HG03342 (cell line): ENCODE measurements at regions not wholly inside any gene's neighbourhood (a gene's known extent, or its start where the extent isn't known, plus 50 kb on each side); places are given as distances from the start of the nearest gene placed in this dataset.

ENCODE experiments used
- ATAC-seq: cut with Tn5 transposase; IDR thresholded peaks from one replicate; pipeline ENCODE4 v1.9.1; 2021; ENCODE audit warnings: mild to moderate bottlenecking, moderate library complexity; ENCODE audit not compliant: unreplicated experiment

DNA sequence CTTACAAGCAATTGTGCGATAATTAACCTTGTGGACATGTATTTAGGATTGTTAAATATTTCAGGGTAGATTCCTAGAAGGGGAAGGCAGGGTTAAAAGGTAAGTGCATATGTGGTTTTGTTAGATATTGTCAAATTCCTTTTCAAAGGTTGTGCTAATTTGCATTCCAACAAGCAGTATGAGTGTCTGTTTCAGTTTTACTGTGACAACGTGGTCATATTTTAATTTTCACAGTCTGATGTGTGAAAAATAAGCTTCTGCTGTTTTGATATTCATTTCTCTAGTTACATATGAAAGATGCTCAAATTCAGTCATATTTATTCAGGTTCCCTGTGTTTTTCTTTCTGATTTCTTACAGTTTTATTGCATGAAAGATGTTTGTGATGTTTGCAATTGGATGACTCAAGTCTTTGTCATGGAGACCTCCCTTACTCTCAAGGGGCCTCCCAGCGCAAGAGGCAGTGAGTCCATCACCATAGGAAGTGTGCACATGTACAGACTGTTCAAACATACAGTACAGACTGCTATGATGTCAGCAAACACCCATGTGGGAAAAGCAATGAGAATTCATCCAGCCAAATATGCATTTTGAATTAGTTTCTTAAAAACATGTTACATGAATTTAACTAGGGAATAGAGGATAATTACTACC, 310.8 kb downstream of the GALR1 start:
- ATAC-seq = peak; percentile 87

DNA sequence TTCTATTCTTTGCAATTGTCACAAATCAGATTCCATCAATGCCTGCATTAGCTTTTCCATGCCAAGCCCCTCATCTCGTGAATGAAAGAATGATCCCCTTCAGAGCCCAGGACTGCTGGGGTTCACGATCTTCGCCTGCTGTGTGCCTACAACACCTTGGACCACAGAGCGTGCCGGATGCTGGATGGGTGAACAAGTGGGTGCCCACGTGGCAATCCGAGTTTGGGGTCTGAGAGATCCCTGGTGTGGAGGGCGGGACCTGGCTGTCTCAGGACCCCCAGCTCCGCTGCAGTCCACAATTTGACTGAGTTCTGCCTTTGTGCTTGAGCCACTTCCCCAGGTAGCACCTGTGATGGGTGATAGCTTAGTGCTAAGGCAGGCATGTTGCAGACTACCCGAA, 317.0 kb downstream of the GALR1 start:
- ATAC-seq = no peak

DNA sequence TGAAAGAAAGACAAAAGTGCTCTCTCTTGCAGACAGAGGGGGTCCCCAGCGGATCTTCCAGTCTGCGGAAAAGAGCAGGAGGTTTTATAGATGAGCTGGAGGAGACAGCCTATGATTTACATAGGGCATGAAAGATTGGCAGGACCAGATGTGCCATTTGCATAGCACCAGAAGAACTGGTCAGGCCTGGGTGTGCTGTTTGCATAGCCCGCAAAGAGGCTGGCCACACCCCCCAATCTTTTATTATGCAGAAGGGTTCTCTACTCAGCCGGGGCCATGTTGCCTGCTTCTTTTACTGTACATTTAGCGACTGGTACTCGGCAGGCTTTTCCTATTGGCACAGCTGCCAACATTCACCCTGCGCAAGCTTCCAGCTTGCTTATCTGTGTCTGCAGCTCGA, 317.6 kb downstream of the GALR1 start:
- ATAC-seq = no peak

DNA sequence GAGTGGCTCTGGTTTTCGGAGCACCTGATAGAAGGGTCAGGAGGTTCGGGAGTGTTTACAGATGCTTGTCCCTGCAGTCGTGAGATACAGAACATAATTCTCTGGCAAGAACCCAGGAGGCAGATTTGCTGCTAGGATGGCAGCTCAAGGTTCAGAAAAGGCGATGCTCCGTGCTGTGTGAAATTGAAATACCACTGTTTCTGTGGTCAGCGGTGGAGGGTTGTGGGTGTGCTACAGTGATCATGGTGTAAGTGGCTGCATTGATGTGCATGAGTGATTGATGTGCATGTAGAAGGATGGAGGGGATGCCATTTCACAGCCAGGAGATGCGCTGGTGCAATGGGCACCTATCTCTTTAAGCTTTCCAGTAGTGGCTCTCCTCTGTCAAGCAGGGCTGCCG, 322.1 kb downstream of the GALR1 start:
- no peak for ATAC-seq

DNA sequence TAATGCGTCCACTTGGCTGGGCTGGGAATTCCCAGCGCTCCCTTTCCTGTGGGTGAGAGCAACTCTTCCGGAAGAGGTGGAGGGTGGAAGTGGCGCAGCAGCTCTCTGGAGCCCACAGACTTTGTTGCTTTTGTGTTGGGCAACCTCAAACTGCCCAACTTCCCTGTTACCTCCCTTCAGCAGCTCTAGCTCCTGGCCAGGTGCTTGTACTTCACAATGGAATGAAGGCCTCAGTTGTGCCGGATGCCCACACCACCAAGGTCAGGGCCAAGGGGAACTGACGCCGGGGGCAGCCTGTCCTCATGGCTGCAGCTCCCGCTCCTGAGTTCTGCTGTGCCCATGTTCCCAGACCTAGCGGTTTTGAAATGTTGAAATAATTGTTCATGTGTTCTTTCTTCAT, 322.9 kb downstream of the GALR1 start:
- ATAC-seq = no peak

DNA sequence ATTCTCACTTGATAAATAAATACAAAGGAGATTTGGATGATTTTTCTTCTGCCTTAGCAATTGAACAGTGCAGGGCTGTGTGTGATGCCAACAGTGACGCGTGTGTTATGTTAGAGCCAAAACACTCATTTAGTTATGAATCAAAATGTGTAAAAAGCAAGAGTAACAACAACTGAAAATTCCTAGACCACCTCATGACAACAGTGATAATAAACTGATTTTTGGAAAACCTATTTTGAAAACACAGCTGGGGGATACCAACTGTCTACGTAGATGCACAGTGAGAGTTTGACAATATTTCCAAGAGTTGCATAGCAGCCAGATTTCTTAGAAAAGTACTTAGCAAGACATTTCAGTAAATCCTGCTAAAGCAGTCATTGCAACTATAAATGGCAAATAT, 323.9 kb downstream of the GALR1 start:
- no peak for ATAC-seq

DNA sequence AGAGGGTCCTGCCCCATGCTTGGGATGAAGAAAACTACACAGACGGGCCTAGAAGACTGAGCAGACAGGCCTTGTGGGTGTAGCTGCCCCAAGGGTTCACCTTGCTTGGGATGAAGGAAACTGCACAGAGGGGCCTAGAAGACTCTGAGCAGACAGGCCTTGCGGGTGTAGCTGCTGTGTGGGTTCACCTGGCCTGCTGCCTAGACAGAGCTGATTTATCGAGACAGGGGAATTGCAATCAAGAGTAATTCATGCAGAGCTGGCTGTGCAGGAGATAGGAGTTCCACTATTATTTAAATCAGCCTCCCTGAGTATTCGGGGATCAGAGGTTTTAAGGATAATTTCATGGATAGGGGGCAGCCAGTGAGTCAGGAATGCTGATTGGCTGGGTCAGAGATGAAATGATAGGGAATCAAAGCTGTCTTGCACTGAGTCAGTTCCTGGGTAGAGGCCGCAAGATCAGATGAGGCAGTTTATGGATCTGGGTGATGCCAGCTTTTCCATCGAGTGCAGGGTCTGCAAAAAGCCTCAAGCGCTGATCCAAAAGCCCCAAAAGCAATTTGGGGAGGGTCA, 341.4 kb downstream of the GALR1 start:
- ATAC-seq = no peak

DNA sequence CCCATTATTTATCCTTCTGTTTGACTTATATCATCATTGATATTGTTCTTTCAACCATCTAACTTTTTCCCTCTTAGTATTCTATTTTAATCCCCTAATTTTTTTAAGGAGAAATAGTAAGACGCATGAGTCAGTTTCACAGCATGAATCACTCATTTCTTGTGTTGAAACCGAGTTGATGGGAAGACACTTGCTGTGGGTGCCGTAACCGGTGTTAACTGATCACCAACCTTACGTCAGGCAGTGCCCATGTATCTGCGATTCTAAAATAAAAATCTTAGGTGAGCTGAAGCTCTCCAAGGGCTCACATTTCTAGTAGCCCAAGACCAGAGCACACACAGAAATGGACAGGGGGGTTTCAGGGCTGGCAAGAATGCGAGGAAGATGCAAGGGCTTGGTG, 348.1 kb downstream of the GALR1 start:
- ATAC-seq = no peak

DNA sequence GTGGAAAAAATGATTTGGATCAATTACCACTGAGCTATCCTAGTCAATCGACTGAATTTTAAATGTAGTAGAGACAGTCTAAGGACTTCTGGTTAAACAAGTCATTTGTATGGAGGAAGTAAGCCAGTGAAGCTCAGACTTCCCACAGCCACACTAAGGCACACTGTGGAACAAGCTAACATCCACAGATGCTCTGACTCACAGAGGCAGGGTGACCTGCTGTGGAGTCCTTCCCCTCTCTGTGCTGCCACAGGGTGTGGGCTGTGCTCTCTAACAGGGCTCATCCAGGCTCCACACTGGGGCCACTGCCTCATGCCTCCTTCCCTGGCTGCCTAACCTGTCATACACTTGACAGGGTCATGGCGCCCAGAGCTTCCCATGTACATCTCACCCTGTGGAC, 351.0 kb downstream of the GALR1 start:
- ATAC-seq = no peak

DNA sequence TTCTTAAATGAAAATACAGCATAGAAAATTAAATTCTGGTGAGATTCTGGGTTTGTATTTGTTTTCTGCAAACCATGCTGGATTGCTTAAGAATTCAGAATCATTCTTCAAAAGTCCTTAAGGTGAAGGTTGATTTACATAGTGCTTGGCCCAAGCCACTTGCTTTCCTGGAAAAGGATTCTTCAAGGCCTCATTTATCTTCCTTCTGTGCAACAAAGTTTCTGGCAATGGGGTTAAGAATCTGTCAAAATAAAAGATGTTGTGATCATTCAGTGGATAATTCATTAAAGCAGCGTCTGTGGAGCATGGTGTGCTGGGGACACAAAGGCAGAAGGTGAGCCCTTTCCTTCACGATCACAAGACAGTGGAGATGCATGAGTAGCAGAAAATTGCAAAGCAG, 351.9 kb downstream of the GALR1 start:
- no peak for ATAC-seq

DNA sequence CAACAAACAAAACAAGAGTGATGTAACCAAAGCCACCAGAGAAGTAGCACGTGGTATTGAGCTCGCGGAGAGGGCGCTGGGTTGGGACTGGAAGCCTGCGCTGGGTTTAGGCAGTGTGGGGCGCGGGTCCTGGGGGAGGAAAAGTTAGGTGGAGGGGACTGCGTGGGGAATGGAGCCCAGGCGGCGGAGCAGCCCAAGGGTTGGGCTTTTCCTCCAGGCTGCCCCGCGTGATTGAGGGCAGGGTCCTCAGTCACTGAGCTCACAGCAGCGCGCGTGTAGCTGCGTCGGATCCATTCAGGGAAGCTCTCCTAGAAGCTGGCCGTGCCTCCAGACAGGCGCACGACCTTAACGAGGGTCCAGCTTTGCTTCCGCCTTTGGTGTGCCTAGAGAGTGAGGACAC, 357.4 kb downstream of the GALR1 start:
- no peak for ATAC-seq

DNA sequence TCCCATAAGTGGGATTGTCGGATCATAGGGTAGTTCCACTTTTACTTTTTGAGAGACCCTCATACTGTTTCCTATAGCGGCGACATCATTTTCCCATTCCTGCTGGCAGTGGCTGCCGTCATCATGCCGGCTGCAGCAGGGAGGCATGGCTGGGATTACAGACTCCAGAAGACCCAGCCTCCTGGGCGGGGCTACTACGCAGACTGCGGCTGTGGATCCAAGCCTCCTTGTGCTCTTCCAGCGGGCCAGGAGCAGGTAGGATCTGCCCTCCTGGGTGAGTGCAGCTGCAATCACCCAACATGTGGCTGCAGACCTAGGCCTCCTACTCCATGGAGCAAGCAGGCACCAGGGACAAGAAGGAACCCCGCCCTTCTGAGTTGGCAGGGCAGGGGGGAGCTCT, 359.2 kb downstream of the GALR1 start:
- no peak for ATAC-seq

DNA sequence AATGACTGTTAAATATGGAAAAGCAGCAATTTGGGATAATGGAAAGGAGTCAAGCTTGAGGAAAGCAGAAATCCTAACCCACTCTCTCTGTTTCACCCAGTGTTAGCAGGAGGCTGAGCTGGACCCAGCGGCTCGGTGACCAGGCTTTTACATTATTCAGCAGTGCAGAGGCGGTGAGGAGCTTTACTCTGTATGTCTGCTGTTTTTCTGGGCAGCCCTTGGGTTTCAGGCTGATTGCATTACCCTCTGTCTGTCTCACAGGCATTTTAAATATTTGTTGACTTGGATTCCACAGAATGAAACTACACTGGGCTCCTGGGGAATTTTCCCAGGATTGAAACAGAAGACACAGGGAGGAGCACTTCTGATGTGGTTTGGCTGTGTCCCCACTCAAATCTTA, 368.0 kb downstream of the GALR1 start:
- no peak for ATAC-seq

DNA sequence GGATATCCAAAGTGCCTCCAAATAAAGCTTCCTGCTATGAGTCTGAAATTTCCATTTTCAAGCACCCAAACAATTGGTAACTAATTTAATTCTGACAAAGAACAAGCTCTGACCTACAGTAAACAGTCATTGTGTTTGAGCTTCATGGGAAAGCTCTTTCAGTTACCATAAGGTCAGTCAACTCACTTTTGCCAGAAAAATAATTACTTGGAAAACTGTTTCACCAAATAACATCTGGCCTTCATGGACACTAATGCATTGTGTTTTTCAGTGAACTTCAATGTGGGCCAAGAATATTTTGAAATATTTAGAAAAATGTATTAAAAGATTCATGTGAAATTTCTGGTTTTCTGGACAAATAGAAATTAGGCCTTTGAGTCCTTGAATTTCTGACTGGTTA, 369.9 kb downstream of the GALR1 start:
- ATAC-seq = no peak

DNA sequence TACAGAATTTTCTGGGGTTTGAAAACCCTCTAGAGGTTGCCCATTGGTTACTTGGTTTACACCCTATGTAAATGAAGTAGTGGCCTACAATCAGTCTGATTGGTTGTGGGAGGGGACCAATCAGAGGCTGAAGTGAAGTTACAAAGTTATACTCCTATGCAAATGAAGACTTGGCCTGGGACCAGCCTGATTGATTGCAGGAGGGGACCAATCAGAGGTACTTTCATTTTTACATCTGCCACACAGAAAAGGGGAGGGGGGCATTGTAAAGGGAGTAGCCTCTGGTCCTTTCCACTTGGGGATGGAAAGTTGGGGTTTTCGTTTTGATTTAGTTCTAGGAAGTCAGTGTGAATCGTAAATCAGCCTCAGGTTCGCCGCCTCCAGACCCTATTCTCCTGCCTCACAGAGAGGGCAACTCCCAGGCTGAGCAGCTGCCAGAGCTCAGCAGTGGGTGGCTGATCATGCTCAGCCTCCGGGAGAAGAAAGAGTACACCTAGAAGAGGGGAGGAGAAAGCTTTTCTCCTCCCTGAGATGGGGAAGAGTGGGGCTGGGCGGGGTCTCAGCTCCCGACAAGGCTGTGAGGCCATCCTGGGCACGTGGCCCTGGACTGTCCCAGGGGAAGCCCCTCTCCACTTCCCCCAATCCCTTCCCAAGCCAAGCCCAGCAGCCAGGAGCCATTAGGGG, 372.5 kb downstream of the GALR1 start:
- ATAC-seq = no peak

DNA sequence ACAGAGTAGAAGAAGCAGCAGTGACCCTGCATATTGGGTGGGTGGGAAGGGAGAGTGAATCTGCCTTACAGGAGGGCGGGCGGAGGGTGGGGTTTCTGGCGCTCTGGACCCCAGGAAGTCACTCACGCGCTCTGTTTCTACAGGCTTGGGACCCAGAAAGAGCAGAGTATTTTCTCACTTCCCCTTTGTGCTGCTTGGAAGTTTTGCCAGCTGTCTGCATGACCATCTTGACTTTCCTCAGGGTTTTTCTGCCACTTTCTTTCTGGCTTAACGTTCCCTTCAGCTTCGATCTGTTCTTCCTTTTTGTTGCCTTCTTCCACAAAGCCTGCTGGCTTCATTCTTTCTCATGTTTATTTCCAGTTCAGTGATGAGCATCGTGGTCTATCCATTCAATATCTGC, 383.1 kb downstream of the GALR1 start:
- ATAC-seq = no peak

DNA sequence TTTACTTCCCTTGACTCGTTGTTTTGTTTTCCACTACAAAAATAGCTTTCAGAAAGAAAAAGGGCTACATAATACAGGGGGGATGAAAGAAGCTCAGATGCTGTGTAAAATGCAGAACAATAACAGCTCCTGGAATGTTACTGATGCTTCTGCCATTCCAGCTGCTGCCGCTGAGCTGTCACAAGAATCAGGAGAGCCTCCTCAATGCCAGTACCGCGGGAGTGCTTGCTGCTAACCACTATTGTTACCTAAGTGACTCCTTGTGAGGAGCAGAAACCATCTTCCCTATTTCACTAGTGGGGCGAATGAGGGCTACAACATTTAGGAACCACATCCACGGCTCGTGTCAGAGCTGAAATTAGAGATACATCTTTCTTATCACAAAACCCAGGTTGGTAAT, 384.8 kb downstream of the GALR1 start:
- no peak for ATAC-seq

DNA sequence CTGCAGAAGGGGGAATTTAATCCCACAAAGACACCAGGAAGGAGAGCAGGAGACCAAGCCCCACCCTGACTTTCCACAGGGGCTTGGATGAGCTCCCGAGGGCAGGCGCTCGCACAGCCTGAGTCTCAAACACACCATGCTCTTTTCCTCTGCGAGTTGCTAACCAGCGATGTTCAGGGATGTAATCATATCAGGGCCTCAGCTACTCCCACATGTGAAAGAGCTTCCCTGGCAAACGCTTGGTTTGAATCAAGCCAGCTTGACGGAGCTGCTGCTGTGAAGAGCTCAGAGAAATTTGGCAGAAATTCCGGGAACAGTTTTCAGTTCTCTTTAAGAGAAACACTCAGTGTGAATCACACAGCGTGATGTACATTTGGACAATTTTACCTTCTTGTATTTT, 385.8 kb downstream of the GALR1 start:
- no peak for ATAC-seq

DNA sequence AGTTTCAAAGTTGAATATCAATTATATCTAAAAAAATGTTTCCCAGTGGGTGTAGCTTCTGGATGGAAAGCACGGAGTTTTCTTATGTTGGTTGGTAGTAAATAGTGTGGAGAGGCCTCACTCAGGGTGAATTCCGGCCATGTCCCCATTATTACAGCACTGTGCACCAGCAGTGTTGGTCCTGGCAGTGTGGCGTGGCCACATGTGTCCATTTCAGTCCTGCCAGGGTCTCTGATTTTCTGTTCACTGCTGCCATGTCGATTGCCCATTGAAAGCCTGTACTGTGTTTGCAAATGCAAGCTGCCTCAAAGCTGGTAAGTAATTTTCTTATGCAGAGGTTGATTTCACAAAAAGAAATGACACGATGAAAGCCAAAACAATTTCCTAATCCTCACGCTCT, 386.2 kb downstream of the GALR1 start:
- ATAC-seq = no peak

DNA sequence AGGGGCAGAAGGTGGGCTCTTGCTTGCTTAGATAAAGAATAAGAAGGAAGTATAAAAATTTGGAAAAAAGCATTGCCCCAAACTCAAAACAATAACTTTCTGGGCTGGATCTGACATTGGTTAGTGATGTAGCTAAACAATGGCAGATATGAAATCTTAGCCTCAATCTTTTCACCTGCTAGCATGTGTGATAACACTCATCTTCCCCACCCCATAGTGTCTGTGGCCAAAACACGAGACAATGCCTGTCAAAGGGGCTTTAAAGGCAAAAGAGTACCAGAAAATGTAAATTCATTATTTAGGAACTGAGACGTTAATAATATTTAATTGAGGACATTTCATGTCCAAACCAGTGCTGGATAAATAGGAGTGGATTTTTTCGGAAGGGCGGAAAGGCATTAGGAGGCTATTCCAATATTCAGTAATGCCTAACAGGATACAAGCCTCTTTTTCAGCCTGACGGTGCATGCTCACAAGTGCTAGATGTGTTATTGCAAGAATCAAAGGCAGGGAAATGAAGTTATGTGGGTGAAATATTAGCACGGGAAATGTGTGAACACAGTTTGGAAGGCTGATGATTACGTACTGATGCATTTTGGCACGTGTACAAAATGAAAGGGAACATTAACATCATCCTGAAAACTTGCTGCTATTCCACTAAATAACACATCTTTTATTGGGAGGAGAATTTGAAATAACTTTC, 395.7 kb downstream of the GALR1 start:
- no peak for ATAC-seq

DNA sequence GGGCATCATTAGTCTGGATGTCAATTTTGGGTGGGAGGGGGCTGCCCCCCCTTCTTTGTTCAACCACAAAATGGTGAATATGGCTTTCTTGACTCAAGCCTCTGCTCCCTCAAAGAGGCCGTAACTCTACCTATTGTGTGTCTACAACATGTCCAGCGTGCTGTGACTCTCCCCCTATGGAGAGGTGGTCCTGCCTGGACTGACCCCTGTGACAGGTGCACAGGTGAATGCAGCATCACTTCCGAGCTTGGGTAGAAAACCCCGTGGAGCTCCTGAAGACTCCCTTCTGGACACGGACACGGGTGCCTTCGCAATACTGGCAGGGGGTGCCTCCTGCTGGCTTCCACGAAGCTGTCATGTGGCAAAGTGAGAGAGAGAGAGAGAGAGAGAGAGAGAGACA, 397.8 kb downstream of the GALR1 start:
- ATAC-seq = no peak

DNA sequence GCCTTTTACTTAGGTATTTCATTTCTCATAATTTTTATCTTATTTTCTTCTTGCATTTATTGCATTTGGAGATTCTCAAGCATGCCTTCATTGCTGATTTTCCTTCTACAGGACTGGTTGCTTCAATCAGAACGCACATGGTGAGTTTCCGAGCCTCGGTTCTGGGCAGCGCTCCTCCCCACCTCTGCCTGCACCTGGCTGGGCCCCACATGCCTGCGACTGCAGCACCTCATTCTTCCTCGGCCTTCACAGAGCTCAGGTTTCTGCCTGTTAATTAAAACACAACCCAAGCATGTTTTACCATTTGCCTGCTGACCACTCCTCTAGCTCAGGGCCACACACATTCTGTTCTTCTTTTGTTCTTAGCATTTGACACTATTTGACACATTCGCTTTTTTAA, 398.8 kb downstream of the GALR1 start:
- no peak for ATAC-seq
